MM.1S (cell line): ENCODE measurements at regions not wholly inside any gene's neighbourhood (a gene's known extent, or its start where the extent isn't known, plus 50 kb on each side); places are given as distances from the start of the nearest gene placed in this dataset.
"Not testable (repeated sequence)": the region's sequence is repeated elsewhere in the genome, so short reads cannot be mapped to it uniquely, and the experiment has no call there.

Experiments
- DNase-seq: peaks from one replicate; pipeline ENCODE4 v3.0.0-alpha.2; 2015
- H2AFZ ChIP-seq: fragments of 300-600 bp; sonication (generic); 2 replicates; pipeline ENCODE4 v1.6.0; 2016; ENCODE audit warnings: antibody characterized with exemption, low read length
- H3F3A ChIP-seq: fragments of 300-600 bp; sonication (generic); 2 replicates; pipeline ENCODE4 v1.6.1; 2016; ENCODE audit warnings: mild to moderate bottlenecking, antibody characterized with exemption, low read length, moderate library complexity, mixed read lengths; ENCODE audit not compliant: insufficient read depth
- H3K27ac ChIP-seq: fragments of 300-600 bp; sonication (generic); 2 replicates; pipeline ENCODE4 v1.5.1; 2016; ENCODE audit warnings: mild to moderate bottlenecking, low read length
- H3K27me3 ChIP-seq: fragments of 300-600 bp; sonication (generic); replicated peaks from 2 replicates; pipeline ENCODE4 v1.6.0; 2016; ENCODE audit warnings: low read length; ENCODE audit not compliant: insufficient read depth
- H3K36me3 ChIP-seq: fragments of 300-600 bp; sonication (generic); replicated peaks from 2 replicates; pipeline ENCODE4 v1.6.1; 2016; ENCODE audit warnings: mild to moderate bottlenecking, low read length, mixed read lengths; ENCODE audit not compliant: insufficient read depth
- H3K4me1 ChIP-seq: fragments of 300-600 bp; sonication (generic); 2 replicates; pipeline ENCODE4 v1.6.1; 2016; ENCODE audit warnings: low read length, mixed read lengths
- H3K4me2 ChIP-seq: fragments of 300-600 bp; sonication (generic); 2 replicates; pipeline ENCODE4 v1.6.0; 2016; ENCODE audit warnings: low read depth, low read length
- H3K4me3 ChIP-seq: fragments of 300-600 bp; sonication (generic); 2 replicates; pipeline ENCODE4 v1.5.1; 2016; ENCODE audit warnings: low read length, mixed read lengths
- H3K79me2 ChIP-seq: fragments of 300-600 bp; sonication (generic); 2 replicates; pipeline ENCODE4 v1.6.1; 2016; ENCODE audit warnings: mixed run types, low read length, mixed read lengths
- H3K9ac ChIP-seq: fragments of 300-600 bp; sonication (generic); 2 replicates; pipeline ENCODE4 v1.6.1; 2016; ENCODE audit warnings: low read length, mixed read lengths
- H3K9me2 ChIP-seq: fragments of 300-600 bp; sonication (generic); replicated peaks from 2 replicates; pipeline ENCODE4 v1.6.1; 2016; ENCODE audit warnings: mild to moderate bottlenecking, low read length, mixed read lengths; ENCODE audit not compliant: insufficient read depth
- H3K9me3 ChIP-seq: fragments of 300-600 bp; sonication (generic); replicated peaks from 2 replicates; pipeline ENCODE4 v1.6.1; 2016; ENCODE audit warnings: mild to moderate bottlenecking, low read length, mixed read lengths; ENCODE audit not compliant: insufficient read depth
- H4K20me1 ChIP-seq: fragments of 300-600 bp; sonication (generic); 2 replicates; pipeline ENCODE4 v1.6.1; 2016; ENCODE audit warnings: mild to moderate bottlenecking, low read length, moderate library complexity, mixed read lengths; ENCODE audit not compliant: insufficient read depth
- EZH2 ChIP-seq: fragments of 300-600 bp; sonication (generic); optimal IDR thresholded peaks from 2 replicates; pipeline ENCODE3; 2017; ENCODE audit warnings: low read depth, mild to moderate bottlenecking, antibody characterized with exemption, low read length, mixed read lengths
- EZH2phosphoT487 ChIP-seq: fragments of 300-600 bp; sonication (generic); IDR thresholded peaks from 2 replicates; pipeline ENCODE4 v1.6.1; 2018; ENCODE audit warnings: antibody characterized with exemption, low read length
- TF ChIP-seq, protein P1 (sequence below): fragments of 300-600 bp; sonication (generic); IDR thresholded peaks from 2 replicates; pipeline ENCODE4 v1.5.1; 2016; ENCODE audit warnings: antibody characterized with exemption, low read length, mixed read lengths

DNA sequence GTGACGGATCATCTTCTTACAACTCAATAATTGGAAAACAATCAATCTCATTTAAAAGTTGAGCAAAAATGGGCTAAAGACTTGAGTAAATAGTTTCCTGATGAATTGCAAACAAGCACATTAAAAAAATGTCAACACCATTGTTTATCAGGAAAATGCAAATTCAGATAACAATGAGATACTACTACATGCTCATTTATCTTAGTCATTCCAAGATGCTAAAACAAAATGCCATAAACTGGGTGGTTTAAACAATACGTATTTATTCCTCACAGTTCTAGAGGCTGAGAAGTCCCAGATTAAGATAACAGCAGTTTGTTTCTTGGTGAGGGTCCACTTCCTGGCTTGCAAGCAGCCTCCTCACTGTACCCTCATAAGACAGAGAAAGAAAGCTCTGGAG lies 359.6 kb downstream of the NR4A2 start:
- Histone ChIP-seq H3K9me2 (no peaks in the 10 kb centered on the region), H3K4me1 (no peaks in the 10 kb centered on the region), H3K9ac (no peak overlapping the region), H3K4me3 (no peak overlapping the region), H3K79me2 (no peaks in the 10 kb centered on the region), H3F3A (no peaks in the 10 kb centered on the region), H2AFZ (no peak overlapping the region), H3K9me3 (no peaks in the 10 kb centered on the region), H3K36me3 (no peaks in the 10 kb centered on the region), H4K20me1 (no peaks in the 10 kb centered on the region), H3K27me3 (no peaks in the 10 kb centered on the region), H3K27ac (no peak overlapping the region), H3K4me2 (no peak overlapping the region)
- TF ChIP-seq EZH2 = no peak
- TF ChIP-seq, protein P1, sequence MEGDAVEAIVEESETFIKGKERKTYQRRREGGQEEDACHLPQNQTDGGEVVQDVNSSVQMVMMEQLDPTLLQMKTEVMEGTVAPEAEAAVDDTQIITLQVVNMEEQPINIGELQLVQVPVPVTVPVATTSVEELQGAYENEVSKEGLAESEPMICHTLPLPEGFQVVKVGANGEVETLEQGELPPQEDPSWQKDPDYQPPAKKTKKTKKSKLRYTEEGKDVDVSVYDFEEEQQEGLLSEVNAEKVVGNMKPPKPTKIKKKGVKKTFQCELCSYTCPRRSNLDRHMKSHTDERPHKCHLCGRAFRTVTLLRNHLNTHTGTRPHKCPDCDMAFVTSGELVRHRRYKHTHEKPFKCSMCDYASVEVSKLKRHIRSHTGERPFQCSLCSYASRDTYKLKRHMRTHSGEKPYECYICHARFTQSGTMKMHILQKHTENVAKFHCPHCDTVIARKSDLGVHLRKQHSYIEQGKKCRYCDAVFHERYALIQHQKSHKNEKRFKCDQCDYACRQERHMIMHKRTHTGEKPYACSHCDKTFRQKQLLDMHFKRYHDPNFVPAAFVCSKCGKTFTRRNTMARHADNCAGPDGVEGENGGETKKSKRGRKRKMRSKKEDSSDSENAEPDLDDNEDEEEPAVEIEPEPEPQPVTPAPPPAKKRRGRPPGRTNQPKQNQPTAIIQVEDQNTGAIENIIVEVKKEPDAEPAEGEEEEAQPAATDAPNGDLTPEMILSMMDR = no peak
- TF ChIP-seq EZH2phosphoT487 = no peak
- no peak for DNase-seq

DNA sequence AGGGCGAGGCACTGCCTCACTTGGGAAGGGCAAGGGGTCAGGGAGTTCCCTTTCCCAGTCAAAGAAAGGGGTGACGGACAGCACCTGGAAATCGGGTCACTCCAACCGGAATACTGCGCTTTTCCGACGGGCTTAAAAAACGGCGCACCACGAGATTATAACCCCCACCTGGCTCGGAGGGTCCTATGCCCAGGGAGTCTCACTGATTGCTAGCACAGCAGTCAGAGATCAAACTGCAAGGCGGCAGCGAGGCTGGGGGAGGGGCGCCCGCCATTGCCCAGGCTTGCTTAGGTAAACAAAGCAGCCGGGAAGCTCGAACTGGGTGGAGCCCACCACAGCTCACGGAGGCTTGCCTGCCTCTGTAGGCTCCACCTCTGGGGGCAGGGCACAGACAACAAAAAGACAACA lies 366.5 kb downstream of the NR4A2 start:
- not testable (repeated sequence) for H2AFZ ChIP-seq, H3K27me3 ChIP-seq, H4K20me1 ChIP-seq, H3K79me2 ChIP-seq, H3K9me2 ChIP-seq, H3K9me3 ChIP-seq, H3K4me1 ChIP-seq, H3K27ac ChIP-seq, H3K4me2 ChIP-seq, H3K36me3 ChIP-seq, DNase-seq, H3K9ac ChIP-seq, H3K4me3 ChIP-seq, H3F3A ChIP-seq

DNA sequence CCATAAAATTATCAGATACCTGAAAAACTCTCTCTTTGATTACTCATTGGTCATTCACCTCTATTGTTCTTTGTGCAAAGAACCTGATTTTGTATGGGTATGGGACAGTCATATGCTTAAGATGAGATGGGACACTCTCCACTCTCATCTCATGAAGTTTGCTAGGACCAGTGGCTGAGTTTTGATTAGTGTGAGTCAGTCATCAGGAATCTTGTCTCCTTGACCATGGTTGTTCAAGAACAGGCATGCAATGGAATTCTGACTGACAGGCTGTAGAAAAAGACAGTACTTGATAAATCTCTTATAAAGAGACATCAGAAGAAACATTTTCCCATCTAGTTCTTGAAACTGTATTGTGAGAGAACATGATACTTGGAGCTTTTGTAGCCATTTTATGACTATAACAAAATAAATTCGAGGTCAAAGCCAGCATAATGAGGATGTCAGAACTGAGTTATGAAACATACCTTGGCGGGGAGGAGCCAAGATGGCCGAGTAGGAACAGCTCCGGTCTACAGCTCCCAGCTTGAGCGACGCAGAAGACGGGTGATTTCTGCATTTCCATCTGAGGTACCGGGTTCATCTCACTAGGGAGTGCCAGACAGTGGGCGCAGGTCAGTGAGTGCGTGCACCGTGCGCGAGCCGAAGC lies 367.0 kb downstream of the NR4A2 start:
- Histone ChIP-seq H3K9ac (no peak overlapping the region), H3K79me2 (no peaks in the 10 kb centered on the region), H3K36me3 (no peaks in the 10 kb centered on the region), H3K9me3 (no peaks in the 10 kb centered on the region), H3K27ac (no peak overlapping the region), H3F3A (no peaks in the 10 kb centered on the region), H3K9me2 (no peaks in the 10 kb centered on the region), H2AFZ (no peak overlapping the region), H3K4me2 (no peak overlapping the region), H3K27me3 (no peaks in the 10 kb centered on the region), H3K4me1 (no peaks in the 10 kb centered on the region), H3K4me3 (no peak overlapping the region), H4K20me1 (no peaks in the 10 kb centered on the region)
- TF ChIP-seq EZH2phosphoT487 (no peak), EZH2 (no peak)
- TF ChIP-seq, protein P1 = no peak
- no peak for DNase-seq

DNA sequence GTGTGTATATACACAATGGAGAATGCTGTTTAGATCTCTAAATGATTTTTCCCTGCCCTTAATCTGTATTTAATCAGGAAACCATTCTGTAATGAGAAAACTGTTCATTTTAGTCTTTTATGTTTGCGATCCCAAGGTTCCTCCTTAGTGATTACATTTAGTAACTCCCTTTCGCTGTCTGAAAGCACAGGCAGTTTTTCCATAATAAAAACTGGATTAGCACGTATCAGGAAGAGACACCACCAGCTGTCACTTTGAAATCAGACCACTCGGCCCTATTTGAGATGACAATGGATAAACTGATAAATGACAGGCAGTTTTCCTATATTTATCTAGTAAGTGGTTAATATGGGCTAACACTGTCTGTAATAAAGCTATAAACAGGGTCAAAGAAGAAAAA lies 370.9 kb downstream of the NR4A2 start:
- Histone ChIP-seq H3K79me2 (no peaks in the 10 kb centered on the region), H3K9ac (no peak overlapping the region), H3K4me1 (no peaks in the 10 kb centered on the region), H4K20me1 (no peaks in the 10 kb centered on the region), H3K9me3 (no peaks in the 10 kb centered on the region), H3K27ac (no peak overlapping the region), H3K4me3 (no peak overlapping the region), H3K9me2 (no peaks in the 10 kb centered on the region), H3K27me3 (no peaks in the 10 kb centered on the region), H3F3A (no peaks in the 10 kb centered on the region), H3K36me3 (no peaks in the 10 kb centered on the region), H3K4me2 (no peak overlapping the region), H2AFZ (no peak overlapping the region)
- TF ChIP-seq EZH2 (no peak), EZH2phosphoT487 (no peak)
- TF ChIP-seq, protein P1 = no peak
- DNase-seq = no peak
